H1 (cell line): ENCODE measurements at regions not wholly inside any gene's neighbourhood (a gene's known extent, or its start where the extent isn't known, plus 50 kb on each side); places are given as distances from the start of the nearest gene placed in this dataset.

Experiments used
- ASH2L ChIP-seq: fragments of 200-600, 300-600 bp; sonication (generic); IDR thresholded peaks from one replicate; pipeline ENCODE4 v1.7.1; 2017; ENCODE audit warnings: low read length
- CBX5 ChIP-seq: fragments of 300-800, 300-1000 bp; sonication (generic); IDR thresholded peaks from 2 replicates; pipeline ENCODE4 v1.7.1; 2016; ENCODE audit warnings: antibody characterized with exemption, low read length, low read depth
- CTBP2 ChIP-seq: IDR thresholded peaks from 2 replicates; pipeline ENCODE4 v1.7.0; 2011; ENCODE audit warnings: borderline replicate concordance, mild to moderate bottlenecking, moderate library complexity, mixed read lengths, low read length; ENCODE audit not compliant: insufficient read depth, insufficient read length
- GABPA ChIP-seq: IDR thresholded peaks from 2 replicates; pipeline ENCODE4 v1.6.1; 2011; ENCODE audit warnings: mild to moderate bottlenecking, low read length, moderate library complexity, borderline replicate concordance; ENCODE audit not compliant: insufficient read depth
- PHF8 ChIP-seq: fragments of 200-600 bp; sonication (generic); conservative IDR thresholded peaks from 2 replicates; pipeline ENCODE4 v1.7.1; 2012; ENCODE audit warnings: low read depth, mild to moderate bottlenecking, inconsistent platforms, low read length, moderate library complexity
- YY1 ChIP-seq: IDR thresholded peaks from 2 replicates; pipeline ENCODE4 v1.6.1; 2011; ENCODE audit warnings: low read depth, mild to moderate bottlenecking, low read length
- ZNF274 ChIP-seq: IDR thresholded peaks from 2 replicates; pipeline ENCODE4 v1.7.0; 2012; ENCODE audit warnings: low read length, borderline replicate concordance; ENCODE audit errors: extremely low read depth
- TF ChIP-seq, protein P1 (sequence below): fragments of 300-600 bp; sonication (generic); IDR thresholded peaks from 2 replicates; pipeline ENCODE4 v1.7.1; 2012; ENCODE audit warnings: low read length, moderate library complexity, mild to moderate bottlenecking, inconsistent platforms; ENCODE audit not compliant: insufficient replicate concordance
- TF ChIP-seq, protein P2 (sequence below): IDR thresholded peaks from 2 replicates; pipeline ENCODE4 v1.6.1; 2011; ENCODE audit warnings: low read depth, mild to moderate bottlenecking, low read length; ENCODE audit not compliant: insufficient read depth

DNA sequence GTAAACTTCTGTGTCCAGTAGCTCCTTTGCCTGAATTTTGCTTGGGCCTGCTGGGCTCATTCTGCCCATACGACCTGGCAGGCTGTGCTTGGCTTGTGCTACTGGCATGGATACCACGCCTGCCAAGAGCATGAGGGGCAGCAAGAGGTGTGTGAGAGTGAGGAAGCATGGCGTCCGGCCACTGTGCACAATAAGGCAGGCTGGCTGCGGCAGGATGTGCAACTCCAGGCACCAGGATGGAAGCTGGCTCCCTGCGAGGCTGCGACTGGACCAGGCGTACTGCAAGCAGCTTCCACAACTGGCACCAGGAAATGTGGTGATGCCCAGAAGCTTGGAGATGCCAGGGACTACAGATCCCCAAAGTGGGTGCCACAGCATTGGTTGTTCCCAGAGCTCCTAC is 709.3 kb downstream of the PCDH18 start (continued):
- TF ChIP-seq, protein P1, sequence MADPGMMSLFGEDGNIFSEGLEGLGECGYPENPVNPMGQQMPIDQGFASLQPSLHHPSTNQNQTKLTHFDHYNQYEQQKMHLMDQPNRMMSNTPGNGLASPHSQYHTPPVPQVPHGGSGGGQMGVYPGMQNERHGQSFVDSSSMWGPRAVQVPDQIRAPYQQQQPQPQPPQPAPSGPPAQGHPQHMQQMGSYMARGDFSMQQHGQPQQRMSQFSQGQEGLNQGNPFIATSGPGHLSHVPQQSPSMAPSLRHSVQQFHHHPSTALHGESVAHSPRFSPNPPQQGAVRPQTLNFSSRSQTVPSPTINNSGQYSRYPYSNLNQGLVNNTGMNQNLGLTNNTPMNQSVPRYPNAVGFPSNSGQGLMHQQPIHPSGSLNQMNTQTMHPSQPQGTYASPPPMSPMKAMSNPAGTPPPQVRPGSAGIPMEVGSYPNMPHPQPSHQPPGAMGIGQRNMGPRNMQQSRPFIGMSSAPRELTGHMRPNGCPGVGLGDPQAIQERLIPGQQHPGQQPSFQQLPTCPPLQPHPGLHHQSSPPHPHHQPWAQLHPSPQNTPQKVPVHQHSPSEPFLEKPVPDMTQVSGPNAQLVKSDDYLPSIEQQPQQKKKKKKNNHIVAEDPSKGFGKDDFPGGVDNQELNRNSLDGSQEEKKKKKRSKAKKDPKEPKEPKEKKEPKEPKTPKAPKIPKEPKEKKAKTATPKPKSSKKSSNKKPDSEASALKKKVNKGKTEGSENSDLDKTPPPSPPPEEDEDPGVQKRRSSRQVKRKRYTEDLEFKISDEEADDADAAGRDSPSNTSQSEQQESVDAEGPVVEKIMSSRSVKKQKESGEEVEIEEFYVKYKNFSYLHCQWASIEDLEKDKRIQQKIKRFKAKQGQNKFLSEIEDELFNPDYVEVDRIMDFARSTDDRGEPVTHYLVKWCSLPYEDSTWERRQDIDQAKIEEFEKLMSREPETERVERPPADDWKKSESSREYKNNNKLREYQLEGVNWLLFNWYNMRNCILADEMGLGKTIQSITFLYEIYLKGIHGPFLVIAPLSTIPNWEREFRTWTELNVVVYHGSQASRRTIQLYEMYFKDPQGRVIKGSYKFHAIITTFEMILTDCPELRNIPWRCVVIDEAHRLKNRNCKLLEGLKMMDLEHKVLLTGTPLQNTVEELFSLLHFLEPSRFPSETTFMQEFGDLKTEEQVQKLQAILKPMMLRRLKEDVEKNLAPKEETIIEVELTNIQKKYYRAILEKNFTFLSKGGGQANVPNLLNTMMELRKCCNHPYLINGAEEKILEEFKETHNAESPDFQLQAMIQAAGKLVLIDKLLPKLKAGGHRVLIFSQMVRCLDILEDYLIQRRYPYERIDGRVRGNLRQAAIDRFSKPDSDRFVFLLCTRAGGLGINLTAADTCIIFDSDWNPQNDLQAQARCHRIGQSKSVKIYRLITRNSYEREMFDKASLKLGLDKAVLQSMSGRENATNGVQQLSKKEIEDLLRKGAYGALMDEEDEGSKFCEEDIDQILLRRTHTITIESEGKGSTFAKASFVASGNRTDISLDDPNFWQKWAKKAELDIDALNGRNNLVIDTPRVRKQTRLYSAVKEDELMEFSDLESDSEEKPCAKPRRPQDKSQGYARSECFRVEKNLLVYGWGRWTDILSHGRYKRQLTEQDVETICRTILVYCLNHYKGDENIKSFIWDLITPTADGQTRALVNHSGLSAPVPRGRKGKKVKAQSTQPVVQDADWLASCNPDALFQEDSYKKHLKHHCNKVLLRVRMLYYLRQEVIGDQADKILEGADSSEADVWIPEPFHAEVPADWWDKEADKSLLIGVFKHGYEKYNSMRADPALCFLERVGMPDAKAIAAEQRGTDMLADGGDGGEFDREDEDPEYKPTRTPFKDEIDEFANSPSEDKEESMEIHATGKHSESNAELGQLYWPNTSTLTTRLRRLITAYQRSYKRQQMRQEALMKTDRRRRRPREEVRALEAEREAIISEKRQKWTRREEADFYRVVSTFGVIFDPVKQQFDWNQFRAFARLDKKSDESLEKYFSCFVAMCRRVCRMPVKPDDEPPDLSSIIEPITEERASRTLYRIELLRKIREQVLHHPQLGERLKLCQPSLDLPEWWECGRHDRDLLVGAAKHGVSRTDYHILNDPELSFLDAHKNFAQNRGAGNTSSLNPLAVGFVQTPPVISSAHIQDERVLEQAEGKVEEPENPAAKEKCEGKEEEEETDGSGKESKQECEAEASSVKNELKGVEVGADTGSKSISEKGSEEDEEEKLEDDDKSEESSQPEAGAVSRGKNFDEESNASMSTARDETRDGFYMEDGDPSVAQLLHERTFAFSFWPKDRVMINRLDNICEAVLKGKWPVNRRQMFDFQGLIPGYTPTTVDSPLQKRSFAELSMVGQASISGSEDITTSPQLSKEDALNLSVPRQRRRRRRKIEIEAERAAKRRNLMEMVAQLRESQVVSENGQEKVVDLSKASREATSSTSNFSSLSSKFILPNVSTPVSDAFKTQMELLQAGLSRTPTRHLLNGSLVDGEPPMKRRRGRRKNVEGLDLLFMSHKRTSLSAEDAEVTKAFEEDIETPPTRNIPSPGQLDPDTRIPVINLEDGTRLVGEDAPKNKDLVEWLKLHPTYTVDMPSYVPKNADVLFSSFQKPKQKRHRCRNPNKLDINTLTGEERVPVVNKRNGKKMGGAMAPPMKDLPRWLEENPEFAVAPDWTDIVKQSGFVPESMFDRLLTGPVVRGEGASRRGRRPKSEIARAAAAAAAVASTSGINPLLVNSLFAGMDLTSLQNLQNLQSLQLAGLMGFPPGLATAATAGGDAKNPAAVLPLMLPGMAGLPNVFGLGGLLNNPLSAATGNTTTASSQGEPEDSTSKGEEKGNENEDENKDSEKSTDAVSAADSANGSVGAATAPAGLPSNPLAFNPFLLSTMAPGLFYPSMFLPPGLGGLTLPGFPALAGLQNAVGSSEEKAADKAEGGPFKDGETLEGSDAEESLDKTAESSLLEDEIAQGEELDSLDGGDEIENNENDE: no peak
- TF ChIP-seq ASH2L (no peak), GABPA (no peak), YY1 (no peak), CTBP2 (no peak), CBX5 (no peak), PHF8 (no peak), ZNF274 (no peak)
- TF ChIP-seq, protein P2, sequence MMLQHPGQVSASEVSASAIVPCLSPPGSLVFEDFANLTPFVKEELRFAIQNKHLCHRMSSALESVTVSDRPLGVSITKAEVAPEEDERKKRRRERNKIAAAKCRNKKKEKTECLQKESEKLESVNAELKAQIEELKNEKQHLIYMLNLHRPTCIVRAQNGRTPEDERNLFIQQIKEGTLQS: no peak
